GM12878 (cell line): ENCODE measurements at regions not wholly inside any gene's neighbourhood (a gene's known extent, or its start where the extent isn't known, plus 50 kb on each side); places are given as distances from the start of the nearest gene placed in this dataset.
"Not testable (repeated sequence)": the region's sequence is repeated elsewhere in the genome, so short reads cannot be mapped to it uniquely, and the experiment has no call there.

Experiments
- ATAC-seq: fragments of 200-7000 bp; cut with Tn5 transposase; 3 replicates; pipeline ENCODE4 v1.9.1; 2020; ENCODE audit warnings: mild to moderate bottlenecking, moderate library complexity
- BruUV-seq: library from RNA; stranded (reverse); fragments of 400-500 nt; replicated peaks from 2 replicates; lab custom pipeline; 2021; lab: Mats Ljungman, UMichigan
- CTCF ChIA-PET: fragments of 300-600 bp; sonication (Branson Sonifier 250); formaldehyde crosslinking; extraction: SDS; loops from one replicate; lab custom pipeline; 2021; ENCODE audit warnings: inconsistent platforms; lab: Yijun Ruan, JAX
- POLR2A ChIA-PET: fragments of 350-600 bp; formaldehyde crosslinking; extraction: SDS; loops from one replicate; lab custom pipeline; 2021; ENCODE audit warnings: inconsistent platforms; lab: Charles Lee
- RAD21 ChIA-PET: fragments of 300-600 bp; sonication (Branson Sonifier 250); formaldehyde crosslinking; loops from one replicate; lab custom pipeline; 2023; ENCODE audit warnings: antibody characterized with exemption; ENCODE audit not compliant: unreplicated experiment; lab: Charles Lee
- SMC1A ChIA-PET: fragments of 300-600 bp; sonication (Branson Sonifier 250); formaldehyde crosslinking; loops from one replicate; lab custom pipeline; 2023; ENCODE audit not compliant: unreplicated experiment, uncharacterized antibody; lab: Charles Lee
- DNase-seq: peaks from one replicate; pipeline ENCODE4 v3.0.0-alpha.2; 2011; ENCODE audit warnings: low read depth, low spot score
- FAIRE-seq: peaks from 3 replicates; lab custom pipeline; 2011; peaks lifted over from hg19 to GRCh38; lab: Jason Lieb, UNC
- H2AFZ ChIP-seq: 2 replicates; pipeline ENCODE4 v1.6.0; 2011; ENCODE audit warnings: low read depth, low read length, control low read depth; ENCODE audit not compliant: control insufficient read depth
- H3K27ac ChIP-seq: 2 replicates; pipeline ENCODE4 v1.5.1; 2011; ENCODE audit warnings: control low read depth; ENCODE audit not compliant: control insufficient read depth, insufficient read depth
- H3K27me3 ChIP-seq, 2 experiments: replicated peaks in 1 of 2; 2 replicates each; pipeline versions ENCODE4 v1.6.0 to v1.6.1; 2011; ENCODE audit warnings: low read length in 1 of 2; ENCODE audit not compliant: control insufficient read depth in 2 of 2, insufficient read depth in 2 of 2
- H3K36me3 ChIP-seq, 2 experiments: 2 replicates each; pipeline ENCODE4 v1.5.1; 2011; ENCODE audit warnings: low read length in 1 of 2; ENCODE audit not compliant: control insufficient read depth in 2 of 2, insufficient read depth in 2 of 2
- H3K4me1 ChIP-seq: 2 replicates; pipeline ENCODE4 v1.6.1; 2011; ENCODE audit warnings: mild to moderate bottlenecking, low read length, moderate library complexity, mixed read lengths; ENCODE audit not compliant: control insufficient read depth, insufficient read depth
- H3K4me2 ChIP-seq: 2 replicates; pipeline ENCODE4 v1.6.0; 2011; ENCODE audit warnings: control low read depth; ENCODE audit not compliant: control insufficient read depth, insufficient read depth
- H3K4me3 ChIP-seq: fragments of 200-600 bp; sonication (generic); 2 replicates; pipeline ENCODE4 v1.5.1; 2016
- H3K79me2 ChIP-seq: 2 replicates; pipeline ENCODE4 v1.6.0; 2011; ENCODE audit warnings: low read length; ENCODE audit not compliant: control insufficient read depth, insufficient read depth
- H3K9ac ChIP-seq: 2 replicates; pipeline ENCODE4 v1.8.0; 2011; ENCODE audit warnings: low read length, control low read depth, mixed read lengths; ENCODE audit not compliant: control insufficient read depth, insufficient read depth
- H3K9me3 ChIP-seq: replicated peaks from 3 replicates; pipeline ENCODE4 v1.5.1; 2011; ENCODE audit warnings: mild to moderate bottlenecking, low read length; ENCODE audit not compliant: control insufficient read depth, insufficient read depth
- H4K20me1 ChIP-seq: 2 replicates; pipeline ENCODE4 v1.6.0; 2011; ENCODE audit not compliant: control insufficient read depth, insufficient read depth
- BCLAF1 ChIP-seq: fragments of 450-650 bp; IDR thresholded peaks from 2 replicates; pipeline ENCODE4 v1.6.1; 2017; ENCODE audit warnings: antibody characterized with exemption, mild to moderate bottlenecking, moderate library complexity
- CBX3 ChIP-seq: fragments of 200-600 bp; sonication (generic); IDR thresholded peaks from 2 replicates; pipeline ENCODE4 v1.6.1; 2016; ENCODE audit warnings: low read depth, borderline replicate concordance
- GATAD2B ChIP-seq: fragments of 450-650 bp; conservative IDR thresholded peaks from 2 replicates; pipeline ENCODE4 v1.6.1; 2017; ENCODE audit warnings: low read depth, mild to moderate bottlenecking, moderate library complexity
- JUNB ChIP-seq: IDR thresholded peaks from 2 replicates; pipeline ENCODE4 v1.6.1; 2016; ENCODE audit warnings: antibody characterized with exemption, mild to moderate bottlenecking
- USF1 ChIP-seq: IDR thresholded peaks from 2 replicates; pipeline ENCODE4 v1.6.1; 2011; ENCODE audit warnings: borderline replicate concordance, low read depth, mild to moderate bottlenecking, moderate library complexity, mixed read lengths, low read length; ENCODE audit not compliant: insufficient read depth; ENCODE audit errors: extremely low read length
- WGBS: methylation state at CpG from one replicate; pipeline ENCODE4 v1.1.6; 2016; ENCODE audit warnings: low lambda C conversion rate; ENCODE audit not compliant: insufficient replicate concordance, insufficient coverage; ENCODE audit errors: missing lambda C conversion rate; 5-methylcytosine and 5-hydroxymethylcytosine counted together
- in situ Hi-C: fragments of 300-500 bp; cut with MboI; formaldehyde crosslinking; loops from 9 replicates; pipeline ENCODE4 v1.14.3; 2018; ENCODE audit warnings: mixed read lengths
- intact Hi-C: fragments of 100-400 bp; cut with micrococcal nuclease; formaldehyde crosslinking; loops from one replicate; pipeline ENCODE4 v1.14.2; 2022; ENCODE audit not compliant: unreplicated experiment
- TF ChIP-seq, protein P1 (sequence below): IDR thresholded peaks from 2 replicates; pipeline ENCODE4 v1.6.1; 2012; ENCODE audit warnings: low read depth, low read length, improper control_type of control experiment

- TF ChIP-seq, protein P1, sequence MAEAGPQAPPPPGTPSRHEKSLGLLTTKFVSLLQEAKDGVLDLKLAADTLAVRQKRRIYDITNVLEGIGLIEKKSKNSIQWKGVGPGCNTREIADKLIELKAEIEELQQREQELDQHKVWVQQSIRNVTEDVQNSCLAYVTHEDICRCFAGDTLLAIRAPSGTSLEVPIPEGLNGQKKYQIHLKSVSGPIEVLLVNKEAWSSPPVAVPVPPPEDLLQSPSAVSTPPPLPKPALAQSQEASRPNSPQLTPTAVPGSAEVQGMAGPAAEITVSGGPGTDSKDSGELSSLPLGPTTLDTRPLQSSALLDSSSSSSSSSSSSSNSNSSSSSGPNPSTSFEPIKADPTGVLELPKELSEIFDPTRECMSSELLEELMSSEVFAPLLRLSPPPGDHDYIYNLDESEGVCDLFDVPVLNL, result no peak
- TF ChIP-seq USF1 (no peak), GATAD2B (no peak), BCLAF1 (no peak), JUNB (no peak), CBX3 (no peak)
Measured at GRCh38 chr5:53749621-53750020, 189.2 kb downstream of the NDUFS4 start (continued).

- H4K20me1 ChIP-seq, FAIRE-seq, ATAC-seq, H3K79me2 ChIP-seq, H3K4me2 ChIP-seq, H2AFZ ChIP-seq, H3K27me3 ChIP-seq, H3K27ac ChIP-seq, in situ Hi-C loops, POLR2A ChIA-PET, intact Hi-C loops, H3K9me3 ChIP-seq, H3K4me3 ChIP-seq, SMC1A ChIA-PET, H3K36me3 ChIP-seq, H3K4me1 ChIP-seq, BruUV-seq, CTCF ChIA-PET, H3K9ac ChIP-seq, RAD21 ChIA-PET, DNase-seq: not testable (repeated sequence)
- WGBS, result 55% methylated on average over 7 of the region's 7 CpGs
Measured at GRCh38 chr5:53752282-53752681, 191.8 kb downstream of the NDUFS4 start.
